ENCODE measurements at regions not wholly inside any gene's neighbourhood (a gene's known extent, or its start where the extent isn't known, plus 50 kb on each side); places are given as distances from the start of the nearest gene placed in this dataset.
"Not testable (repeated sequence)": the region's sequence is repeated elsewhere in the genome, so short reads cannot be mapped to it uniquely, and the experiment has no call there.

DNA sequence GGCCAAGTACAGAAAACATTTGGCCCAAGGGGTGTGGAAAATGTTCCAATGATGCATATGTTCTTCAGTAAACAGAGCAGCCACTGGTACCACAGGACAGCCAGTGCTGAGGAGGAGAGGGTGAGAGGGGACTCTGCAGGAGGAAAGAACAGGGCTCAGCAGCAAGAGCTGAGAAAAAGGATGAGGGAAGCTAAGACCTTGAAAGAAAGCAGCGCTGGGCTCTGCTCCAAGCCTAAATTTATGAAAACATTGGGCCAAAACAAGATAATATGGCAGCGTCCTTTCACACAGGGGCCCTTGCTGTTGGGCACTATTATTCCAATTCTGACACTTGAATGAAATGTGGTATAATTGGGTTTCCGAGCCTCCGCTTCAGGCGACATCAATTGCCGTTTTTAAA is 939.0 kb upstream of the FANCL start:
- DNase-seq (ENCODE audit: low read depth in 4 of 4, low spot score in 3 of 4): no peak

- DNase-seq (ENCODE audit: low read depth in 4 of 4, low spot score in 3 of 4): peak in 3 of 4 donors; percentile 8 to 21 (median 20)
Measured at GRCh38 chr2:59177748-59178147, 936.6 kb upstream of the FANCL start.

- no peak for DNase-seq (ENCODE audit: low read depth in 4 of 4, low spot score in 3 of 4)
Measured at GRCh38 chr2:59176737-59177136, 935.6 kb upstream of the FANCL start.

GRCh38 chr2:59174536-59175243 is 933.6 kb upstream of the FANCL start:
- no peak for DNase-seq (ENCODE audit: low read depth in 4 of 4, low spot score in 3 of 4)

GRCh38 chr2:59173325-59173724 is 932.2 kb upstream of the FANCL start:
- no peak for DNase-seq (ENCODE audit: low read depth in 4 of 4, low spot score in 3 of 4)

GRCh38 chr2:59171019-59171418 is 929.9 kb upstream of the FANCL start:
- no peak for DNase-seq (ENCODE audit: low read depth in 4 of 4, low spot score in 3 of 4)

- DNase-seq (ENCODE audit: low read depth in 4 of 4, low spot score in 3 of 4): no peak
Measured at GRCh38 chr2:59168766-59169165, 927.6 kb upstream of the FANCL start.

GRCh38 chr2:59167514-59167913 is 926.4 kb upstream of the FANCL start:
- no peak for DNase-seq (ENCODE audit: low read depth in 4 of 4, low spot score in 3 of 4)

GRCh38 chr2:59157908-59158307 is 916.8 kb upstream of the FANCL start:
- not testable (repeated sequence) for DNase-seq (ENCODE audit: low read depth in 4 of 4, low spot score in 3 of 4)

- no peak for DNase-seq (ENCODE audit: low read depth in 4 of 4, low spot score in 3 of 4)
Measured at GRCh38 chr2:59151805-59152204, 910.7 kb upstream of the FANCL start.

GRCh38 chr2:59150217-59150849 is 909.2 kb upstream of the FANCL start:
- DNase-seq (ENCODE audit: low read depth in 4 of 4, low spot score in 3 of 4): no peak

DNA sequence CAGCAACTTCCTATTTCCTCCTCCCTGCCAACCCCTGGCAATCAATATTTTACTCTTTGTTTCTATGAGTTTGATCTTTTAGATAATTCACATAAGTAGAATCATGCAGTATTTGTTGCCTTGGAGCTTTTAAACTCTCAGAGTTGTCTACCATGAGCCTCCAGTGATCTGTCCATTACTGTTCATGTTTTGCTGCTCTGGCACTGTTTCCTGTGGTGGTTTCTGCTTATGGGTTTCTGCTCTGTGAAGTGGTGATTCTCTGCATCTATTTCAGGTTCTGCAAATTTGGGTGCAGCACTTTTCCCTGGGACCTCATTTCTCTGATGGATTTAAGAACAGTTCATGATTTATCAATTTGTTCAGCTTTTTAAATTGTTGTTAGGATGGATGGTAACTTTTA is 908.1 kb upstream of the FANCL start:
- no peak for DNase-seq (ENCODE audit: low read depth in 4 of 4, low spot score in 3 of 4)

- DNase-seq (ENCODE audit: low read depth in 4 of 4, low spot score in 3 of 4): no peak
Measured at GRCh38 chr2:59112258-59112657, 871.1 kb upstream of the FANCL start.

DNA sequence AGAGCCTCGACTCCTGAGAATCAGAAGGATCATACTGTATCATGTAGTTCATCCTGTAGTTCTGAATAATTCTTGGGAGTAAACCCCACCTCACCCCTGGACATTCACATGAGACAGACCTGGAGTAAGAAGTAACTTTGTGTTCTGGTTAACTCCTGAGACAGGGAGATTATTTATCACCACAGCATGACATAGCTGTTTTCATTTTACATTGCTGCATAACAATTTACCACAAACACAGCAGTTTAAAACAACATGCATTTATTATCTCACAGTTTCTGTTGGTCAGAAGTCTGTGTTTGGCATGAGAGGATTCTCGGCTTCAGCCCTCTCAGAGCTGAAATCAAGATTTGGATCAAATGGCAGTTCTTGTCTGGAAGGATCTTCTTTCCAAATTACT is 855.8 kb upstream of the FANCL start:
- DNase-seq (ENCODE audit: low read depth in 4 of 4, low spot score in 3 of 4): no peak

- DNase-seq (ENCODE audit: low read depth in 4 of 4, low spot score in 3 of 4): no peak
Measured at GRCh38 chr2:59093571-59093970, 852.4 kb upstream of the FANCL start.

DNA sequence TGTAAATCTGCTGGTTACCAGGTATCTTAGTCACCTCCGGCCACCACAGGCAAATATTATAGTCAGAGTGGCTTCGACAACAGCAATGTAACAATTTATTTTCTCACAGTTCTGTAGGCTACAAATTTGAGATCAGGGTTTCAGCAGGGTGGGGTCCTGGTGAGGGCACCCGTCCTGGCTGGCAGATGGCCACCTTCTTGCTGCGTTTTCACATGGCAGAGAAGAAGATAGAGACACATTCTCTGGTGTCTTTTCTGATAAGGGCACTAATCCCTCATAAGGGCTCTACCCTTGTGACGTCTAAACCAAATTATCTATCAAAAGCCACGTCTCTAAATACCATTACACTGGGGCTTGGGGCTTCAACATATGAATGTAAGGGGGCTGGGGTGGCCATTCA is 843.2 kb upstream of the FANCL start:
- no peak for DNase-seq (ENCODE audit: low read depth in 4 of 4, low spot score in 3 of 4)

DNA sequence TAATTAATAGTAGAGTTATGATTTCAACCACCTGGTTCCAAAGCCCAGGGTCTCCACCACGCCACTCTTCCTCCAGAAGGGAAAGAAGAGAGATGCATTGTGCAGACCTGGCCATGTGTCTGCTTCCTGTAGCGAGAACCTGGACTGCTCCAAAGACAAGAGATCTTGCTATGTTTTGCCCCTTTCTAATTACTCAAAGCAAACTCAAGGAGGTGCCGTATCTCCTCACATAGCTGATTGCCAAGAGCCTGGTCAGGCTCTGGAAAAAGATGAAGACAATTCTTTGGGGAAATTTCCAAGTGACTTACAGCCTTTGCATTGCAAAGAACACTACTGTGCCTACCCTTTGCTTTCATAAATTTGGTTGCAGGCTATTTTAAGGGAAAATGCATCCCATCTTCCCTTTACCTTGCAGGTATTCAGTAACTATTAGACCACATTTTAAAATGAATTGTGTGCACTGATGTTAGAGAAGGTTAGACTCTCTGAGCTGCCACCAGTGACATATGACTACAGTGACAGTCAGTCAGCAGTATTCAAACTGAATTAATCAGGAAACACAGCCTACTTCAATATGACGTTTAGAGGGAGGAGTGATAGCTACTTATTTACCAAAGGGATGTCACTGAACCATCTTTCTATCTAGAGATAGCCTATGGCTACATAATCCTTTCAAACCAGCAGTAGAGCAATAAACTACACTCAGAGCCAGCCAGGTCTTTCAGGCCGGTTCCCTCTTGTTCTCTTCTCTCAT is 842.1 kb upstream of the FANCL start:
- no peak for DNase-seq (ENCODE audit: low read depth in 4 of 4, low spot score in 3 of 4)

DNA sequence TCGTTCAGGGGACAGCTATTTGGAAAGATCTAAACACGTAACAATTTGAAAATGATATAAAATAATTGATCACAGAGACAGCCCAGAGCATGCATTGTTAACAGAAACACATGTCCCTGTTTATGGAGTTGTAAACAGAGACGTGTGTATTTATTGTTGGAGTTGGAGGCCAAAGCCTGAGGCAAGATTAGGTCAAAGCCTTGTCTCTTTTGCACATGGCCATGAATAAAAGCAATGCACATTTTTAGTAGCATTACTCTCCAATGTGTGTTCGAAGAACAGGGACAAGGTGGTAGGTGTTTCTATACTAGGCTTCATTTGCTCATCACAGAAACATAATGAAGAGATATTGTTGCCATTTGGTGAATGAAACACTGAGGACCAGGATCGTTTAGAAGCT is 841.5 kb upstream of the FANCL start:
- no peak for DNase-seq (ENCODE audit: low read depth in 4 of 4, low spot score in 3 of 4)

DNA sequence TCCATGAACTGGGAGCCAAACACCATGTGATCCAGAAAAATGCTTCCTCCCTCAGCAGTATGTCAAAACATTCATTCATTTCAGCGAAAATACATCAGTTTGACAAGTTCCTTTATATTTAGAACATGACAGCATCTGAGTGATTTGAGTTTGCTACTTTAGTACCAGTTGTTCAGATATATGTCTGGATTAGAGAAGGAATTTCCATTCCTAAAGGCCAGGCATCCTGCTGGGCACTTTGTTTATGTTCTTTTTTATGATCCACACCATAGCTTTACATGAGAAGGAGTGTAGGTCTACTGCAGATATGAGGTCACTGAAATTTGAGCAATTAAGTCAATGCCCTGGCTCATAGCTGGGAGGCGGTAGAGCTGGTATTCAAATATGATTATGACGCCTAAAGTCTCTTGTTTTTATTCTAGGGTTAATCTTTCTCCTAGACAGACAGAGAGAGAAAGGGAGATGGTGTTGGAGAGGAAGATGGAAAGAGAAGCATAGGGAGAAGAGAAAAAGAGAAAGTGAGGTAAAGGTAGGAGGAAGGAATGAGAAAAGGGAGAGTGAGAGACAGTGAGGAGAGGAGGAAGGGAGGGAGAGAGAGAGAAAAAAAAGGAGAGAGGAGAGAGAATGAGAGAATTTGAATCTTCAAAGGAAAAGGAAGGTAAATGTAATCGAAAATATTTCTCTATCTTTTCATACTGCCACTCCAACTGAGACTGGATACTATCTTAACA is 839.5 kb upstream of the FANCL start:
- DNase-seq (ENCODE audit: low read depth in 4 of 4, low spot score in 3 of 4): no peak

- DNase-seq (ENCODE audit: low read depth in 4 of 4, low spot score in 3 of 4): no peak
Measured at GRCh38 chr2:59077981-59078531, 836.9 kb upstream of the FANCL start.

All from left renal pelvis (tissue), 4 donors.